Left lung (tissue), 4 donors: ENCODE measurements at regions not wholly inside any gene's neighbourhood (a gene's known extent, or its start where the extent isn't known, plus 50 kb on each side); places are given as distances from the start of the nearest gene placed in this dataset.

Experiments
- ATAC-seq: fragments of 200-7000 bp; cut with Tn5 transposase; one replicate; pipeline ENCODE4 v1.9.1; 2020; ENCODE audit warnings: moderate library complexity
- DNase-seq, 4 donors: peaks; one replicate each; pipeline ENCODE4 v3.0.0-alpha.2; 2013 to 2020
- H3K27ac ChIP-seq, 2 donors: fragments of 200-600 bp; sonication (generic) in 1 of 2; one replicate each; pipeline versions ENCODE4 v1.5.0 to v1.8.0; 2020 to 2021
- H3K27me3 ChIP-seq, 2 donors: fragments of 200-600 bp; sonication (generic) in 1 of 2; one replicate each; pipeline versions ENCODE4 v1.5.0 to v1.8.0; 2020 to 2021
- H3K36me3 ChIP-seq, 2 donors: fragments of 200-600 bp; sonication (generic) in 1 of 2; one replicate each; pipeline versions ENCODE4 v1.5.0 to v1.8.0; 2020 to 2021
- H3K4me1 ChIP-seq, 2 donors: fragments of 200-600 bp; one replicate each; pipeline ENCODE4 v1.8.0; 2021
- H3K4me3 ChIP-seq, 2 donors: fragments of 200-600 bp; sonication (generic) in 1 of 2; one replicate each; pipeline versions ENCODE4 v1.5.0 to v1.8.0; 2020 to 2021; ENCODE audit warnings: mild to moderate bottlenecking in 1 of 2
- H3K9me3 ChIP-seq, 2 donors: fragments of 200-600 bp; sonication (generic) in 1 of 2; one replicate each; pipeline versions ENCODE4 v1.5.0 to v1.8.0; 2020 to 2021
- CTCF ChIP-seq, 2 donors: fragments of 200-600 bp; sonication (generic) in 1 of 2; IDR thresholded peaks; one replicate each; pipeline versions ENCODE4 v1.5.0 to v1.8.0; 2021; ENCODE audit warnings: antibody characterized with exemption in 2 of 2
- intact Hi-C, 2 donors: fragments of 100-400 bp; cut with DNase I; formaldehyde crosslinking; loops; one replicate each; pipeline versions ENCODE4 v1.11.2 to v1.14.2; 2022
- donor health status: DM: no; HTN: yes; CAD: no.
- donor health status: DM: no; HTN: no; CAD: no.

GRCh38 chr2:49812730-49813129 lies 658.4 kb upstream of the FSHR start:
- H3K4me1 ChIP-seq, result no peaks in the 10 kb centered on the region
- no peak for ATAC-seq
- intact Hi-C loops, result no loop called here
- no peak overlapping the region for H3K4me3 ChIP-seq
- no peak for TF ChIP-seq CTCF (IDR thresholded peaks at IDR 0.05)
- no peaks in the 10 kb centered on the region for H3K9me3 ChIP-seq
- no peak overlapping the region for H3K27ac ChIP-seq
- peak in 2 of 4 donors; percentile 29 to 39 for DNase-seq
- H3K27me3 ChIP-seq, result no peaks in the 10 kb centered on the region
- no peaks in the 10 kb centered on the region for H3K36me3 ChIP-seq

GRCh38 chr2:49811502-49811901 lies 657.2 kb upstream of the FSHR start:
- no peak overlapping the region for H3K27ac ChIP-seq
- intact Hi-C loops, result no loop called here
- no peaks in the 10 kb centered on the region for H3K27me3 ChIP-seq
- no peaks in the 10 kb centered on the region for H3K4me1 ChIP-seq
- no peak overlapping the region for H3K4me3 ChIP-seq
- no peaks in the 10 kb centered on the region for H3K9me3 ChIP-seq
- H3K36me3 ChIP-seq, result no peaks in the 10 kb centered on the region
- TF ChIP-seq CTCF (IDR thresholded peaks at IDR 0.05), result no peak
- no peak for DNase-seq
- no peak for ATAC-seq

GRCh38 chr2:49807689-49808088 lies 653.4 kb upstream of the FSHR start:
- H3K36me3 ChIP-seq, result no peaks in the 10 kb centered on the region
- no peaks in the 10 kb centered on the region for H3K4me1 ChIP-seq
- ATAC-seq (no peak), DNase-seq (no peak)
- no peak for TF ChIP-seq CTCF (IDR thresholded peaks at IDR 0.05)
- H3K9me3 ChIP-seq, result peaks cover 0 to 5% of the 10 kb centered on the region in 2 donors
- intact Hi-C loops, result no loop called here
- H3K4me3 ChIP-seq, result no peak overlapping the region
- H3K27ac ChIP-seq, result no peak overlapping the region
- H3K27me3 ChIP-seq, result no peaks in the 10 kb centered on the region

GRCh38 chr2:49804111-49804510 lies 649.8 kb upstream of the FSHR start:
- Histone ChIP-seq H3K36me3 (no peaks in the 10 kb centered on the region), H3K27me3 (no peaks in the 10 kb centered on the region), H3K4me3 (no peak overlapping the region), H3K27ac (no peak overlapping the region), H3K9me3 (peaks cover 0 to 5% of the 10 kb centered on the region in 2 donors), H3K4me1 (no peaks in the 10 kb centered on the region)
- DNase-seq, result no peak
- no peak for TF ChIP-seq CTCF (IDR thresholded peaks at IDR 0.05)
- no peak for ATAC-seq
- intact Hi-C loops, result no loop called here

GRCh38 chr2:49801898-49802450 lies 647.7 kb upstream of the FSHR start:
- intact Hi-C loops, result no loop called here
- no peaks in the 10 kb centered on the region for H3K36me3 ChIP-seq

More at GRCh38 chr2:49801898-49802450, 647.7 kb upstream of the FSHR start:
- DNase-seq, result peak in 1 of 4 donors; percentile 27
- H3K4me3 ChIP-seq, result no peak overlapping the region
- H3K27ac ChIP-seq, result no peak overlapping the region
- H3K27me3 ChIP-seq, result no peaks in the 10 kb centered on the region
- peaks cover 0 to 5% of the 10 kb centered on the region in 2 donors for H3K9me3 ChIP-seq
- peak; percentile 50 for ATAC-seq
- H3K4me1 ChIP-seq, result no peaks in the 10 kb centered on the region
- TF ChIP-seq CTCF (IDR thresholded peaks at IDR 0.05), result no peak
